ENCODE measurements at regions not wholly inside any gene's neighbourhood (a gene's known extent, or its start where the extent isn't known, plus 50 kb on each side); places are given as distances from the start of the nearest gene placed in this dataset.

DNA sequence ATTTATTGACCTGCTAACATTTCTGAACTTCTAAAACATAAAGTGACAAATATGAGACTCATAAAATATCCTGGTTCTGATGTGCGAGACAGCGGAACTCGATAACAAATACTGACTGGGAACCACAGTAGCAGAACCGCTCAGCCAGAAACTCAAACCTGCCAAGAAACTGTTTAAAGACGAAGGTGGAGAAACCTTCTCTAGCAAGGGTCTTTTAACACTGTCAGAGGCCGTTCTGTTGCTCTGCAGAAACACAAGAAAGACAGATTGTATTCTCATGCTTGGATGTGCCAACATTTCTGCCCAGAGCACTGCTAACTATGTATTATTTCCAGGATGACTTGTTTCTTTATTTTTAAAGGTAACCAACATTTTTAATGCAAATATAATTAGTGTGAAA, 514.8 kb upstream of the ADARB2 start:
- no peak for TF ChIP-seq EZH2 (IDR thresholded peaks at IDR 0.05; ENCODE audit: borderline replicate concordance)
- no peak for TF ChIP-seq CTCF (IDR thresholded peaks at IDR 0.05; ENCODE audit: poor library complexity)
